ENCODE measurements at regions not wholly inside any gene's neighbourhood (a gene's known extent, or its start where the extent isn't known, plus 50 kb on each side); places are given as distances from the start of the nearest gene placed in this dataset.
A peak's percentile ranks its signal among the peaks of the same experiment; 100 is the strongest.
"Not testable (repeated sequence)": the region's sequence is repeated elsewhere in the genome, so short reads cannot be mapped to it uniquely, and the experiment has no call there.

GRCh38 chr4:13678186-13678924, 50.8 kb upstream of the BOD1L1 start:
- H3K9ac ChIP-seq (ENCODE audit: low read depth in 1 of 2, low read length in 2 of 2), result no peak overlapping the region
- no peaks in the 10 kb centered on the region for H3K27me3 ChIP-seq (ENCODE audit: control insufficient read depth in 1 of 2, insufficient read depth in 2 of 2, low read length in 2 of 2)
- H3K27ac ChIP-seq (ENCODE audit: low read depth, low read length), result no peak overlapping the region
- H3K9me3 ChIP-seq (ENCODE audit: control insufficient read depth in 1 of 2, low read length in 2 of 2), result peaks cover 12 to 16% of the 10 kb centered on the region in 2 donors
- H3K4me1 ChIP-seq (ENCODE audit: control insufficient read depth in 1 of 2, insufficient read depth in 2 of 2, low read length in 2 of 2), result no peaks in the 10 kb centered on the region
- no peaks in the 10 kb centered on the region for H3K36me3 ChIP-seq (ENCODE audit: control insufficient read depth in 1 of 2, insufficient read depth in 2 of 2, low read length in 2 of 2)
- no peak overlapping the region for H3K4me3 ChIP-seq (ENCODE audit: low read depth in 1 of 2, low read length in 2 of 2)

- Histone ChIP-seq H3K9ac (ENCODE audit: low read depth in 1 of 2, low read length in 2 of 2) (no peak overlapping the region), H3K4me1 (ENCODE audit: control insufficient read depth in 1 of 2, insufficient read depth in 2 of 2, low read length in 2 of 2) (no peaks in the 10 kb centered on the region), H3K27ac (ENCODE audit: low read depth, low read length) (no peak overlapping the region), H3K4me3 (ENCODE audit: low read depth in 1 of 2, low read length in 2 of 2) (no peak overlapping the region), H3K9me3 (ENCODE audit: control insufficient read depth in 1 of 2, low read length in 2 of 2) (peaks cover 12 to 16% of the 10 kb centered on the region in 2 donors), H3K36me3 (ENCODE audit: control insufficient read depth in 1 of 2, insufficient read depth in 2 of 2, low read length in 2 of 2) (no peaks in the 10 kb centered on the region), H3K27me3 (ENCODE audit: control insufficient read depth in 1 of 2, insufficient read depth in 2 of 2, low read length in 2 of 2) (no peaks in the 10 kb centered on the region)
Observed at GRCh38 chr4:13681570-13681969, 54.0 kb upstream of the BOD1L1 start.

- Histone ChIP-seq H3K4me1 (ENCODE audit: control insufficient read depth in 1 of 2, insufficient read depth in 2 of 2, low read length in 2 of 2) (no peaks in the 10 kb centered on the region), H3K9me3 (ENCODE audit: control insufficient read depth in 1 of 2, low read length in 2 of 2) (peaks cover 0 to 11% of the 10 kb centered on the region in 2 donors), H3K27me3 (ENCODE audit: control insufficient read depth in 1 of 2, insufficient read depth in 2 of 2, low read length in 2 of 2) (no peaks in the 10 kb centered on the region), H3K9ac (ENCODE audit: low read depth in 1 of 2, low read length in 2 of 2) (no peak overlapping the region), H3K36me3 (ENCODE audit: control insufficient read depth in 1 of 2, insufficient read depth in 2 of 2, low read length in 2 of 2) (no peaks in the 10 kb centered on the region), H3K27ac (ENCODE audit: low read depth, low read length) (no peak overlapping the region), H3K4me3 (ENCODE audit: low read depth in 1 of 2, low read length in 2 of 2) (no peak overlapping the region)
Observed at GRCh38 chr4:13694256-13694655, 66.7 kb upstream of the BOD1L1 start.

GRCh38 chr4:13698296-13698695, 70.8 kb upstream of the BOD1L1 start:
- H3K9me3 ChIP-seq (ENCODE audit: control insufficient read depth in 1 of 2, low read length in 2 of 2), result no peaks in the 10 kb centered on the region
- H3K4me3 ChIP-seq (ENCODE audit: low read depth in 1 of 2, low read length in 2 of 2), result no peak overlapping the region
- no peak overlapping the region for H3K9ac ChIP-seq (ENCODE audit: low read depth in 1 of 2, low read length in 2 of 2)
- H3K27me3 ChIP-seq (ENCODE audit: control insufficient read depth in 1 of 2, insufficient read depth in 2 of 2, low read length in 2 of 2), result no peaks in the 10 kb centered on the region
- H3K36me3 ChIP-seq (ENCODE audit: control insufficient read depth in 1 of 2, insufficient read depth in 2 of 2, low read length in 2 of 2), result no peaks in the 10 kb centered on the region
- no peak overlapping the region for H3K27ac ChIP-seq (ENCODE audit: low read depth, low read length)
- H3K4me1 ChIP-seq (ENCODE audit: control insufficient read depth in 1 of 2, insufficient read depth in 2 of 2, low read length in 2 of 2), result peaks cover 11 to 19% of the 10 kb centered on the region in 2 donors

- H3K4me3 ChIP-seq (ENCODE audit: low read depth in 1 of 2, low read length in 2 of 2), result no peak overlapping the region
- peaks cover 29 to 35% of the 10 kb centered on the region in 2 donors for H3K4me1 ChIP-seq (ENCODE audit: control insufficient read depth in 1 of 2, insufficient read depth in 2 of 2, low read length in 2 of 2)
- H3K9me3 ChIP-seq (ENCODE audit: control insufficient read depth in 1 of 2, low read length in 2 of 2), result no peaks in the 10 kb centered on the region
- no peaks in the 10 kb centered on the region for H3K36me3 ChIP-seq (ENCODE audit: control insufficient read depth in 1 of 2, insufficient read depth in 2 of 2, low read length in 2 of 2)
- H3K9ac ChIP-seq (ENCODE audit: low read depth in 1 of 2, low read length in 2 of 2), result no peak overlapping the region
- H3K27ac ChIP-seq (ENCODE audit: low read depth, low read length), result no peak overlapping the region
- no peaks in the 10 kb centered on the region for H3K27me3 ChIP-seq (ENCODE audit: control insufficient read depth in 1 of 2, insufficient read depth in 2 of 2, low read length in 2 of 2)
Observed at GRCh38 chr4:13700021-13700857, 72.7 kb upstream of the BOD1L1 start.

- H3K27me3 ChIP-seq (ENCODE audit: control insufficient read depth in 1 of 2, insufficient read depth in 2 of 2, low read length in 2 of 2); H3K9me3 ChIP-seq (ENCODE audit: control insufficient read depth in 1 of 2, low read length in 2 of 2); H3K9ac ChIP-seq (ENCODE audit: low read depth in 1 of 2, low read length in 2 of 2); H3K27ac ChIP-seq (ENCODE audit: low read depth, low read length); H3K4me3 ChIP-seq (ENCODE audit: low read depth in 1 of 2, low read length in 2 of 2); H3K36me3 ChIP-seq (ENCODE audit: control insufficient read depth in 1 of 2, insufficient read depth in 2 of 2, low read length in 2 of 2): not testable (repeated sequence)
- peaks cover 33 to 41% of the 10 kb centered on the region in 2 donors for H3K4me1 ChIP-seq (ENCODE audit: control insufficient read depth in 1 of 2, insufficient read depth in 2 of 2, low read length in 2 of 2)
Observed at GRCh38 chr4:13700858-13701140, 73.3 kb upstream of the BOD1L1 start.

GRCh38 chr4:13701937-13702446, 74.5 kb upstream of the BOD1L1 start:
- Histone ChIP-seq H3K9ac (ENCODE audit: low read depth in 1 of 2, low read length in 2 of 2) (no peak overlapping the region), H3K27ac (ENCODE audit: low read depth, low read length) (no peak overlapping the region)

GRCh38 chr4:13703096-13703495, 75.6 kb upstream of the BOD1L1 start:
- no peaks in the 10 kb centered on the region for H3K36me3 ChIP-seq (ENCODE audit: control insufficient read depth in 1 of 2, insufficient read depth in 2 of 2, low read length in 2 of 2)
- no peak overlapping the region for H3K27ac ChIP-seq (ENCODE audit: low read depth, low read length)
- H3K4me1 ChIP-seq (ENCODE audit: control insufficient read depth in 1 of 2, insufficient read depth in 2 of 2, low read length in 2 of 2), result peaks cover 40 to 48% of the 10 kb centered on the region in 2 donors
- no peaks in the 10 kb centered on the region for H3K27me3 ChIP-seq (ENCODE audit: control insufficient read depth in 1 of 2, insufficient read depth in 2 of 2, low read length in 2 of 2)
- H3K9ac ChIP-seq (ENCODE audit: low read depth in 1 of 2, low read length in 2 of 2), result no peak overlapping the region
- H3K4me3 ChIP-seq (ENCODE audit: low read depth in 1 of 2, low read length in 2 of 2), result no peak overlapping the region
- no peaks in the 10 kb centered on the region for H3K9me3 ChIP-seq (ENCODE audit: control insufficient read depth in 1 of 2, low read length in 2 of 2)

More at GRCh38 chr4:13701937-13702446, 74.5 kb upstream of the BOD1L1 start:
- H3K9me3 ChIP-seq (ENCODE audit: control insufficient read depth in 1 of 2, low read length in 2 of 2), result no peaks in the 10 kb centered on the region
- no peaks in the 10 kb centered on the region for H3K36me3 ChIP-seq (ENCODE audit: control insufficient read depth in 1 of 2, insufficient read depth in 2 of 2, low read length in 2 of 2)
- H3K4me3 ChIP-seq (ENCODE audit: low read depth in 1 of 2, low read length in 2 of 2), result no peak overlapping the region
- H3K4me1 ChIP-seq (ENCODE audit: control insufficient read depth in 1 of 2, insufficient read depth in 2 of 2, low read length in 2 of 2), result peaks cover 40 to 48% of the 10 kb centered on the region in 2 donors
- H3K27me3 ChIP-seq (ENCODE audit: control insufficient read depth in 1 of 2, insufficient read depth in 2 of 2, low read length in 2 of 2), result no peaks in the 10 kb centered on the region

- H3K27ac ChIP-seq (ENCODE audit: low read depth, low read length), result no peak overlapping the region
- H3K36me3 ChIP-seq (ENCODE audit: control insufficient read depth in 1 of 2, insufficient read depth in 2 of 2, low read length in 2 of 2), result no peaks in the 10 kb centered on the region
- H3K9ac ChIP-seq (ENCODE audit: low read depth in 1 of 2, low read length in 2 of 2), result no peak overlapping the region
- no peaks in the 10 kb centered on the region for H3K27me3 ChIP-seq (ENCODE audit: control insufficient read depth in 1 of 2, insufficient read depth in 2 of 2, low read length in 2 of 2)
- H3K9me3 ChIP-seq (ENCODE audit: control insufficient read depth in 1 of 2, low read length in 2 of 2), result no peaks in the 10 kb centered on the region
- H3K4me3 ChIP-seq (ENCODE audit: low read depth in 1 of 2, low read length in 2 of 2), result no peak overlapping the region
- H3K4me1 ChIP-seq (ENCODE audit: control insufficient read depth in 1 of 2, insufficient read depth in 2 of 2, low read length in 2 of 2), result peaks cover 40 to 48% of the 10 kb centered on the region in 2 donors
Observed at GRCh38 chr4:13704035-13704434, 76.5 kb upstream of the BOD1L1 start.

GRCh38 chr4:13704761-13705160, 77.2 kb upstream of the BOD1L1 start:
- H3K9ac ChIP-seq (ENCODE audit: low read depth in 1 of 2, low read length in 2 of 2), result no peak overlapping the region
- H3K4me3 ChIP-seq (ENCODE audit: low read depth in 1 of 2, low read length in 2 of 2), result no peak overlapping the region
- no peaks in the 10 kb centered on the region for H3K9me3 ChIP-seq (ENCODE audit: control insufficient read depth in 1 of 2, low read length in 2 of 2)
- H3K27me3 ChIP-seq (ENCODE audit: control insufficient read depth in 1 of 2, insufficient read depth in 2 of 2, low read length in 2 of 2), result no peaks in the 10 kb centered on the region
- H3K27ac ChIP-seq (ENCODE audit: low read depth, low read length), result peak overlapping the region; percentile 37
- H3K36me3 ChIP-seq (ENCODE audit: control insufficient read depth in 1 of 2, insufficient read depth in 2 of 2, low read length in 2 of 2), result no peaks in the 10 kb centered on the region
- peaks cover 40 to 48% of the 10 kb centered on the region in 2 donors for H3K4me1 ChIP-seq (ENCODE audit: control insufficient read depth in 1 of 2, insufficient read depth in 2 of 2, low read length in 2 of 2)

Measured in duodenal mucosa (tissue), 2 donors.